Endothelial cell of umbilical vein (primary cell): ENCODE measurements at regions not wholly inside any gene's neighbourhood (a gene's known extent, or its start where the extent isn't known, plus 50 kb on each side); places are given as distances from the start of the nearest gene placed in this dataset.

Experiments used
- BruUV-seq: library from RNA; stranded (reverse); fragments of 400-500 nt; replicated peaks from 2 replicates; lab custom pipeline; 2021; lab: Mats Ljungman, UMichigan
- CTCF ChIA-PET: fragments of 300-600, 350-600 bp; sonication (Branson Sonifier 250); formaldehyde crosslinking; loops from one replicate; lab custom pipeline; 2021; ENCODE audit warnings: antibody characterized with exemption, inconsistent platforms; lab: Charles Lee
- POLR2A ChIA-PET: fragments of 300-600, 350-600 bp; sonication (Branson Sonifier 250); formaldehyde crosslinking; loops from one replicate; lab custom pipeline; 2021; ENCODE audit warnings: antibody characterized with exemption, inconsistent platforms; lab: Charles Lee
- DNase-seq: peaks from one replicate; pipeline ENCODE4 v3.0.0-alpha.2; 2011; ENCODE audit warnings: low read depth, low spot score
- FAIRE-seq: peaks from 2 replicates; lab custom pipeline; 2011; peaks lifted over from hg19 to GRCh38; lab: Jason Lieb, UNC
- H2AFZ ChIP-seq: 2 replicates; pipeline ENCODE4 v1.6.0; 2012; ENCODE audit warnings: low read depth, low read length, control low read depth, inconsistent platforms
- H3K27ac ChIP-seq: 2 replicates; pipeline ENCODE4 v1.5.1; 2011; ENCODE audit warnings: low read depth, mild to moderate bottlenecking, control low read depth, low read length, moderate library complexity; ENCODE audit not compliant: insufficient read depth
- H3K27me3 ChIP-seq, 2 experiments: 2 replicates each; pipeline versions ENCODE4 v1.6.0 to v1.6.1; 2011; ENCODE audit warnings: low read length in 2 of 2, mixed read lengths in 1 of 2; ENCODE audit not compliant: control insufficient read depth in 2 of 2, insufficient read depth in 2 of 2
- H3K36me3 ChIP-seq, 2 experiments: 2 replicates in 1 of 2; 3 replicates in 1 of 2; pipeline ENCODE4 v1.5.1; 2011; ENCODE audit warnings: low read length in 2 of 2, mild to moderate bottlenecking in 1 of 2, moderate library complexity in 1 of 2; ENCODE audit not compliant: control insufficient read depth in 2 of 2, insufficient read depth in 2 of 2; ENCODE audit errors: extremely low read depth in 1 of 2
- H3K4me1 ChIP-seq: 3 replicates; pipeline ENCODE4 v1.5.1; 2011; ENCODE audit warnings: mild to moderate bottlenecking, low read length; ENCODE audit not compliant: control insufficient read depth, insufficient read depth; ENCODE audit errors: extremely low read depth
- H3K4me2 ChIP-seq: 2 replicates; pipeline ENCODE4 v1.6.1; 2011; ENCODE audit warnings: low read length, control low read depth, mixed read lengths; ENCODE audit not compliant: insufficient read depth
- H3K4me3 ChIP-seq, 3 experiments: fragments of 200-600 bp in 1 of 3; sonication (generic), shearing (Covaris generic) in 1 of 3; replicated peaks in 1 of 3; 2 replicates each; pipeline ENCODE4 v1.5.1; 2011 to 2016; ENCODE audit warnings: control low read depth in 3 of 3, low read length in 3 of 3, mild to moderate bottlenecking in 2 of 3, inconsistent platforms in 1 of 3, low read depth in 1 of 3, moderate library complexity in 1 of 3; ENCODE audit not compliant: insufficient read depth in 1 of 3
- H3K79me2 ChIP-seq: 2 replicates; pipeline ENCODE4 v1.6.0; 2012; ENCODE audit warnings: low read length, inconsistent platforms; ENCODE audit not compliant: control insufficient read depth, insufficient read depth
- H3K9ac ChIP-seq: replicated peaks from 2 replicates; pipeline ENCODE3; 2011; ENCODE audit warnings: low read length, control low read depth; ENCODE audit not compliant: insufficient read depth; ENCODE audit errors: extremely low read depth
- H3K9me1 ChIP-seq: replicated peaks from 3 replicates; pipeline ENCODE4 v1.6.0; 2011; ENCODE audit warnings: mild to moderate bottlenecking, low read length; ENCODE audit not compliant: control insufficient read depth, insufficient read depth; ENCODE audit errors: extremely low read depth
- H3K9me3 ChIP-seq: replicated peaks from 2 replicates; pipeline ENCODE4 v1.5.1; 2012; ENCODE audit warnings: low read length, inconsistent platforms; ENCODE audit not compliant: control insufficient read depth, insufficient read depth
- H4K20me1 ChIP-seq: replicated peaks from 2 replicates; pipeline ENCODE3; 2011; ENCODE audit warnings: mild to moderate bottlenecking, low read length; ENCODE audit not compliant: control insufficient read depth, insufficient read depth; ENCODE audit errors: extremely low read depth
- CTCF ChIP-seq, 2 donors: IDR thresholded peaks; 1 replicate in 1 of 2; 2 replicates in 1 of 2; pipeline ENCODE4 v1.5.1; 2011; ENCODE audit warnings: low read length in 2 of 2, mild to moderate bottlenecking in 2 of 2, moderate library complexity in 2 of 2, control low read depth in 1 of 2, inconsistent platforms in 1 of 2, low read depth in 1 of 2; ENCODE audit not compliant: insufficient read depth in 1 of 2; ENCODE audit errors: extremely low read depth in 1 of 2
- EZH2 ChIP-seq: IDR thresholded peaks from 2 replicates; pipeline ENCODE4 v1.6.1; 2012; ENCODE audit warnings: borderline replicate concordance, low read depth, mild to moderate bottlenecking, moderate library complexity, low read length, inconsistent platforms; ENCODE audit not compliant: severe bottlenecking
- FOS ChIP-seq: IDR thresholded peaks from 2 replicates; pipeline ENCODE4 v1.6.1; 2011; ENCODE audit warnings: mild to moderate bottlenecking, low read length, moderate library complexity, borderline replicate concordance; ENCODE audit not compliant: insufficient read depth
- GATA2 ChIP-seq: IDR thresholded peaks from 2 replicates; pipeline ENCODE4 v1.7.0; 2011; ENCODE audit warnings: low read depth, mild to moderate bottlenecking, moderate library complexity, mixed read lengths, low read length; ENCODE audit not compliant: insufficient read length, insufficient read depth
- JUN ChIP-seq: IDR thresholded peaks from 2 replicates; pipeline ENCODE4 v1.6.1; 2011; ENCODE audit warnings: borderline replicate concordance, low read depth; ENCODE audit not compliant: insufficient read length, insufficient read depth
- MAX ChIP-seq: IDR thresholded peaks from 2 replicates; pipeline ENCODE4 v1.6.1; 2011; ENCODE audit not compliant: insufficient read depth, insufficient read length
- MYC ChIP-seq: IDR thresholded peaks from one replicate; pipeline ENCODE4 v1.6.1; 2011; ENCODE audit warnings: mild to moderate bottlenecking, low read depth, low read length
- POLR2A ChIP-seq: IDR thresholded peaks from 2 replicates; pipeline ENCODE4 v1.6.1; 2012; ENCODE audit warnings: low read depth, mild to moderate bottlenecking, control low read depth, low read length
- POLR2AphosphoS5 ChIP-seq: IDR thresholded peaks from 2 replicates; pipeline ENCODE4 v1.6.1; 2012; ENCODE audit warnings: low read depth, mild to moderate bottlenecking, control low read depth, low read length, moderate library complexity; ENCODE audit not compliant: insufficient read depth
- dilution Hi-C: fragments of 300-500 bp; cut with MboI; formaldehyde crosslinking; loops from one replicate; pipeline ENCODE4 v1.15.0; 2019; ENCODE audit warnings: low sequenced_read_pairs; ENCODE audit not compliant: extremely low pct_ligation_motif_present
- intact Hi-C: fragments of 100-400 bp; cut with micrococcal nuclease; formaldehyde crosslinking; loops from one replicate; pipeline ENCODE4 v1.10.0; 2022

GRCh38 chr20:48326868-48327267 lies 500.9 kb downstream of the PREX1 start:
- H3K27ac ChIP-seq: no peak overlapping the region
- H3K4me2 ChIP-seq: no peak overlapping the region
- H3K27me3 ChIP-seq: peaks cover 10% of the 10 kb centered on the region in 2 experiments
- no peaks in the 10 kb centered on the region for H3K9me3 ChIP-seq
- H3K9me1 ChIP-seq: no peaks in the 10 kb centered on the region
- BruUV-seq: no TSS peak
- no peaks in the 10 kb centered on the region for H3K79me2 ChIP-seq
- no peaks in the 10 kb centered on the region for H4K20me1 ChIP-seq
- dilution Hi-C loops: no loop called here
- FAIRE-seq: no peak
- TF ChIP-seq POLR2A: no peak
- TF ChIP-seq EZH2: no peak
- no peak for TF ChIP-seq MYC
- no peak for TF ChIP-seq GATA2
- TF ChIP-seq POLR2AphosphoS5: no peak
- no peak for TF ChIP-seq CTCF (IDR thresholded peaks at IDR 0.05; ENCODE audit: extremely low read depth in 1 of 2, insufficient read depth in 1 of 2, low read depth in 1 of 2, low read length in 2 of 2)
- no peak for TF ChIP-seq JUN
- TF ChIP-seq FOS: no peak
- no peak for TF ChIP-seq MAX
- CTCF ChIA-PET: no interaction called here
- no peak overlapping the region for H2AFZ ChIP-seq
- DNase-seq: no peak
- H3K4me3 ChIP-seq: no peak overlapping the region
- H3K9ac ChIP-seq: no peak overlapping the region
- intact Hi-C loops: loop anchor here (10.0 kb wide), 1 partner anchor 162 kb away; no protein-coding TSS in a partner anchor
- POLR2A ChIA-PET: no interaction called here
- H3K4me1 ChIP-seq: no peaks in the 10 kb centered on the region
- H3K36me3 ChIP-seq: no peaks in the 10 kb centered on the region
